Mammary epithelial cell (primary cell): ENCODE measurements at regions not wholly inside any gene's neighbourhood (a gene's known extent, or its start where the extent isn't known, plus 50 kb on each side); places are given as distances from the start of the nearest gene placed in this dataset.

Experiments used
- EZH2 ChIP-seq: IDR thresholded peaks from 2 replicates; pipeline ENCODE4 v1.6.1; 2012; ENCODE audit warnings: low read length, inconsistent platforms, borderline replicate concordance
- TF ChIP-seq, protein P1 (sequence below), 2 donors: IDR thresholded peaks in 1 of 2; conservative IDR thresholded peaks in 1 of 2; 2 replicates each; pipeline ENCODE4 v1.5.1; 2011 to 2012; ENCODE audit warnings: inconsistent platforms in 2 of 2, low read length in 2 of 2, mild to moderate bottlenecking in 2 of 2, control low read depth in 1 of 2, low read depth in 1 of 2; ENCODE audit not compliant: insufficient read depth in 1 of 2; ENCODE audit errors: extremely low read depth in 1 of 2

DNA sequence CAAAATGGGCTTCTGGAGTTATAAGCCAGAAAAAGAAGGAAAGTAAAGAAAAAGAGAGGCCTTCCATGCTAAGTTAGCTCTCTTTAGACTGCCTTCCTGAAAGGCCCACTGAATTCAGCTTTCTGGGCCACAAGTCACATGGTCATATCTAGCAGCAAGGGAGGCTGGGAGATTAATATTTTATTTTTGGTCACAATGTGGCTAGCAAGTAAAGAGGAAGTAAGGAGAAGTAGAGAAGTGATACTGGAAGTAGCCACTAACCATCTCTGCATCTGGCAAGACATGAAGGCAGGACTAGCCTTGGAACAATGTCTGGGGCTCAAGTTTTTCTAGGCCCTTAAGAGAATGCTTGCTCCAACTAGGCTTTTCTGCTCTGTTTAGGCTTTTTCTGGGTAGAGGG, 81.8 kb upstream of the UBE2E1 start:
- TF ChIP-seq, protein P1, sequence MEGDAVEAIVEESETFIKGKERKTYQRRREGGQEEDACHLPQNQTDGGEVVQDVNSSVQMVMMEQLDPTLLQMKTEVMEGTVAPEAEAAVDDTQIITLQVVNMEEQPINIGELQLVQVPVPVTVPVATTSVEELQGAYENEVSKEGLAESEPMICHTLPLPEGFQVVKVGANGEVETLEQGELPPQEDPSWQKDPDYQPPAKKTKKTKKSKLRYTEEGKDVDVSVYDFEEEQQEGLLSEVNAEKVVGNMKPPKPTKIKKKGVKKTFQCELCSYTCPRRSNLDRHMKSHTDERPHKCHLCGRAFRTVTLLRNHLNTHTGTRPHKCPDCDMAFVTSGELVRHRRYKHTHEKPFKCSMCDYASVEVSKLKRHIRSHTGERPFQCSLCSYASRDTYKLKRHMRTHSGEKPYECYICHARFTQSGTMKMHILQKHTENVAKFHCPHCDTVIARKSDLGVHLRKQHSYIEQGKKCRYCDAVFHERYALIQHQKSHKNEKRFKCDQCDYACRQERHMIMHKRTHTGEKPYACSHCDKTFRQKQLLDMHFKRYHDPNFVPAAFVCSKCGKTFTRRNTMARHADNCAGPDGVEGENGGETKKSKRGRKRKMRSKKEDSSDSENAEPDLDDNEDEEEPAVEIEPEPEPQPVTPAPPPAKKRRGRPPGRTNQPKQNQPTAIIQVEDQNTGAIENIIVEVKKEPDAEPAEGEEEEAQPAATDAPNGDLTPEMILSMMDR (conservative IDR thresholded peaks at IDR 0.05 in 1 of 2, IDR thresholded peaks at IDR 0.05 in 1 of 2; ENCODE audit: extremely low read depth in 1 of 2, insufficient read depth in 1 of 2, low read depth in 1 of 2, low read length in 2 of 2): no peak
- TF ChIP-seq EZH2: no peak
